Sigmoid colon (tissue), 6 donors: ENCODE measurements at regions not wholly inside any gene's neighbourhood (a gene's known extent, or its start where the extent isn't known, plus 50 kb on each side); places are given as distances from the start of the nearest gene placed in this dataset.

ENCODE experiments used
- DNase-seq: peaks from one replicate; pipeline ENCODE4 v3.0.0-alpha.2; 2019
- H3K27ac ChIP-seq, 4 donors: fragments of 200-600 bp; sonication (generic); one replicate each; pipeline ENCODE4 v1.5.1; 2016 to 2019; ENCODE audit warnings: mild to moderate bottlenecking in 1 of 4
- H3K27me3 ChIP-seq, 3 donors: fragments of 200-600 bp; sonication (generic); one replicate each; pipeline ENCODE4 v1.5.1; 2019; ENCODE audit warnings: mild to moderate bottlenecking in 1 of 3
- H3K36me3 ChIP-seq, 4 donors: fragments of 200-600 bp; sonication (generic); one replicate each; pipeline ENCODE4 v1.5.1; 2016 to 2019
- H3K4me1 ChIP-seq, 4 donors: fragments of 200-600 bp; sonication (generic); one replicate each; pipeline ENCODE4 v1.5.1; 2017 to 2019
- H3K4me3 ChIP-seq, 4 donors: fragments of 200-600 bp; sonication (generic); one replicate each; pipeline ENCODE4 v1.5.1; 2017 to 2019; ENCODE audit warnings: mild to moderate bottlenecking in 2 of 4, moderate library complexity in 1 of 4
- H3K9me3 ChIP-seq, 4 donors: fragments of 200-600 bp in 3 of 4; sonication (generic) in 3 of 4; one replicate each; pipeline versions ENCODE4 v1.5.1 to v1.6.1; 2013 to 2019
- CTCF ChIP-seq, 4 experiments: fragments of 450-650 bp in 3 of 4; fragments of 200-600 bp in 1 of 4; IDR thresholded peaks; one replicate each; pipeline ENCODE4 v1.5.1; 2016 to 2019; ENCODE audit warnings: antibody characterized with exemption in 4 of 4, mild to moderate bottlenecking in 3 of 4, moderate library complexity in 2 of 4
- EP300 ChIP-seq, 4 donors: sonication (generic); formaldehyde crosslinking; IDR thresholded peaks; one replicate each; pipeline ENCODE4 v1.6.1; 2017; ENCODE audit warnings: antibody characterized with exemption in 4 of 4
- POLR2A ChIP-seq, 2 donors: fragments of 450-650 bp; IDR thresholded peaks; one replicate each; pipeline ENCODE4 v1.6.1; 2016; ENCODE audit warnings: antibody characterized with exemption in 2 of 2, mild to moderate bottlenecking in 2 of 2, moderate library complexity in 2 of 2
- POLR2AphosphoS5 ChIP-seq, 4 donors: sonication (generic); formaldehyde crosslinking; IDR thresholded peaks; one replicate each; pipeline ENCODE4 v1.6.1; 2017; ENCODE audit warnings: antibody characterized with exemption in 4 of 4
- WGBS, 2 donors: extraction: QIAGEN DNeasy Blood & Tissue Kit; methylation state at CpG; one replicate each; pipeline ENCODE4 v1.1.7; 2013; 5-methylcytosine and 5-hydroxymethylcytosine counted together
- intact Hi-C: fragments of 100-400 bp; cut with DNase I; formaldehyde crosslinking; loops from one replicate; pipeline ENCODE4 v1.15.1; 2023
- donor health status: healthy with polysubstance abuse.
- donor health status: healthy.

GRCh38 chr7:28231176-28231575 is 50.6 kb upstream of the JAZF1 start:
- Histone ChIP-seq H3K4me3 (no peak overlapping the region), H3K9me3 (no peaks in the 10 kb centered on the region), H3K27me3 (no peaks in the 10 kb centered on the region), H3K4me1 (no peaks in the 10 kb centered on the region), H3K36me3 (no peaks in the 10 kb centered on the region), H3K27ac (no peak overlapping the region)
- intact Hi-C loops = no loop called here
- TF ChIP-seq POLR2AphosphoS5 (IDR thresholded peaks at IDR 0.05) = no peak
- no peak for TF ChIP-seq EP300 (IDR thresholded peaks at IDR 0.05)
- no peak for TF ChIP-seq POLR2A (IDR thresholded peaks at IDR 0.05)
- TF ChIP-seq CTCF (IDR thresholded peaks at IDR 0.05) = no peak
- DNase-seq = no peak
- 94 to 95% methylated on average over 4 of the region's 4 CpGs for WGBS, 2 donors

GRCh38 chr7:28236560-28236959 is 56.0 kb upstream of the JAZF1 start:
- intact Hi-C loops = no loop called here
- Histone ChIP-seq H3K9me3 (no peaks in the 10 kb centered on the region), H3K4me3 (no peak overlapping the region), H3K36me3 (no peaks in the 10 kb centered on the region), H3K27ac (no peak overlapping the region), H3K4me1 (no peaks in the 10 kb centered on the region), H3K27me3 (no peaks in the 10 kb centered on the region)
- WGBS, 2 donors = 93 to 94% methylated on average over 4 of the region's 4 CpGs
- TF ChIP-seq CTCF (IDR thresholded peaks at IDR 0.05) (no peak), POLR2AphosphoS5 (IDR thresholded peaks at IDR 0.05) (no peak), EP300 (IDR thresholded peaks at IDR 0.05) (no peak), POLR2A (IDR thresholded peaks at IDR 0.05) (no peak)
- DNase-seq = no peak

- no peak for TF ChIP-seq POLR2AphosphoS5 (IDR thresholded peaks at IDR 0.05)
- TF ChIP-seq CTCF (IDR thresholded peaks at IDR 0.05) = no peak
- WGBS, 2 donors = 75% methylated on average over 5 of the region's 5 CpGs
- H3K27me3 ChIP-seq = no peaks in the 10 kb centered on the region
- no peak overlapping the region for H3K27ac ChIP-seq
- no peak for DNase-seq
- no peaks in the 10 kb centered on the region for H3K36me3 ChIP-seq
- H3K4me1 ChIP-seq = no peaks in the 10 kb centered on the region
- intact Hi-C loops = no loop called here
- H3K4me3 ChIP-seq = no peak overlapping the region
- no peaks in the 10 kb centered on the region for H3K9me3 ChIP-seq
Observed at GRCh38 chr7:28237363-28237762, 56.8 kb upstream of the JAZF1 start.

- 63 to 79% methylated on average over 9 of the region's 9 CpGs for WGBS, 2 donors
- no peak for DNase-seq
- TF ChIP-seq EP300 (IDR thresholded peaks at IDR 0.05) (no peak), POLR2AphosphoS5 (IDR thresholded peaks at IDR 0.05) (no peak), CTCF (IDR thresholded peaks at IDR 0.05) (no peak), POLR2A (IDR thresholded peaks at IDR 0.05) (no peak)
- no peaks in the 10 kb centered on the region for H3K27me3 ChIP-seq
- H3K36me3 ChIP-seq = no peaks in the 10 kb centered on the region
- H3K4me1 ChIP-seq = no peaks in the 10 kb centered on the region
- no peak overlapping the region for H3K27ac ChIP-seq
- no peak overlapping the region for H3K4me3 ChIP-seq
- H3K9me3 ChIP-seq = no peaks in the 10 kb centered on the region
- intact Hi-C loops = no loop called here
Observed at GRCh38 chr7:28239823-28240204, 59.2 kb upstream of the JAZF1 start.

GRCh38 chr7:28240481-28240880 is 59.9 kb upstream of the JAZF1 start:
- WGBS, 2 donors = 77 to 80% methylated on average over 5 of the region's 5 CpGs
- TF ChIP-seq POLR2A (IDR thresholded peaks at IDR 0.05) (no peak), POLR2AphosphoS5 (IDR thresholded peaks at IDR 0.05) (no peak), CTCF (IDR thresholded peaks at IDR 0.05) (no peak), EP300 (IDR thresholded peaks at IDR 0.05) (no peak)
- no peaks in the 10 kb centered on the region for H3K9me3 ChIP-seq
- no peaks in the 10 kb centered on the region for H3K4me1 ChIP-seq
- no peak overlapping the region for H3K27ac ChIP-seq
- intact Hi-C loops = no loop called here
- H3K27me3 ChIP-seq = no peaks in the 10 kb centered on the region
- no peak overlapping the region for H3K4me3 ChIP-seq
- no peak for DNase-seq
- H3K36me3 ChIP-seq = no peaks in the 10 kb centered on the region
